GM11168 (cell line): ENCODE measurements at regions not wholly inside any gene's neighbourhood (a gene's known extent, or its start where the extent isn't known, plus 50 kb on each side); places are given as distances from the start of the nearest gene placed in this dataset.

Experiments used
- in situ Hi-C: fragments of 300-500 bp; cut with MboI; formaldehyde crosslinking; loops from one replicate; pipeline ENCODE4 v1.12.0; 2022; ENCODE audit warnings: low sequenced_read_pairs; ENCODE audit not compliant: unreplicated experiment

DNA sequence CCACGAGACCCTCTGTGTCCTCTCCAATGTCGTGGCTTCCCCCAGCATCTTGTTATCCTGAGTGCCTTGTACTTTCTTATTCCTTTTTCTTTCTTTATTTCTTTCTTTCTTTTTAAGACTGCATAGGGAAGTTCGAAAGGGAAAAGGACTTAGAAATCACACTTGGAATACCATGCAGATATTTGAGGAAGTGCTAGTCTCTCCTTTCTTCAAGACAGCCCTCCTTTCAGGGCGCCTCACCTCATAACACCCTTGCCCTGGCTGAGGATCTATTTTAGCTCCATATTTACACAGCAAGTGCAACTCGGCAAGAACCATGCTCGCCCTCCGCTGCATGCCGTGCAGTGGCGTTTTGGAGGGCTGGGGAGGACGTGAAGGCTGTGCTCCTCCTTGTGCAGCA is 232.3 kb upstream of the GLI3 start:
- in situ Hi-C loops, result no loop called here

DNA sequence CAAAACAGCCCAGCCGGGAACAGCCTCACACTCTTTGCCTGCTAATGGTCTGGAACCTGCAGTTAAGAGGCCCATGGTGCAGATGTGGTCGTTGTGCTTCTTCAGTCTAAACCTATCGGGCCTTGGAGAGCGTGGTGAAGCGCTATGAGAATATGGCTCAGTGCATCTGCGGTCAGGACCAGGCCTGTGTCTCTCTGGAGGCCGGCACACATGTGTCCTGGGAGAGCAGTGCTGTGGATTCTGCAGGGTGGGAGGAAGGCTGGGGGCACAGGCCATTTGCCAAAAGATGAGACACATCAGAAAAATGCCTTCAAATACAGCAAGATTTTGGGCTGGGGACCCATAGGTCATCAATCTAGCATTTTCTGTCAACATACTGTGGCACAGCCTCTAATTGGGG is 231.5 kb upstream of the GLI3 start:
- in situ Hi-C loops, result no loop called here

DNA sequence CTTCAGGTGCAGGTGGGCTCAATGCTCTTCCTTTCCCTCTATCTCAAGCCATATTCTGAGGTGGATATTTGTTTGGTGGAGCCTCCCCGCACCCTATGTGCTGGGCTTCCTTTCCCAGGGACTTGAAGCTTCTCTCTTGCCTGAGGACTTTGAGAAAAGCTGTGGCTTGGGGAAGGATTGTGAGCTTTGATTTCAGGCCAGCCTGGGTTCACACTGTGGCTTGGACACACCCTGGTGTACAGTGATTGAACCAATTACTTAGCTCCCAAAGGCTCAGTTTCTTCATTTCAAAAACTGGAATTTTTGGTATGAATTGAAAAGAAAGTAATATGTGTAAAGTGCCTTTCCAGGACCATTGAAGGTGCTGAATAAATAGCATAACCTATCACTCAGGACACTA is 224.5 kb upstream of the GLI3 start:
- in situ Hi-C loops, result no loop called here

DNA sequence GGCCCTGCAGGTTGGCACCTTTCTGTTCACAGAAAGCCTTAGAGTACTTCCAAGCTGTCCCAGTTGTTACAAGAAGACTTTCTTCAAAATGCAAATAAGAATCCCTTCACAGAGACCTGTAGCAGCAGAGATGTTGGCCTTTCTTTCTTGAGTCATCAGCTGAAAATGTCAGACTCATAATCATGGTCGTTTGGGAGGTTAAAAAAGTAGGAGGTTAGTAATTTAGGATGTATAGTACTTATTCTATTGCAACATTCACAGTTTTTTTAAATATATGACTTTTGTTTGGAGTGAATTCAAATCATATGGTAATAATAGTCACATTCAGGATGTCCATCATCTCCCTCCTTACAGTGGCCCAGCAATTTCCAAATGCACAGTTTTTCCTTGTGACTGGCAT is 223.9 kb upstream of the GLI3 start:
- in situ Hi-C loops, result no loop called here

DNA sequence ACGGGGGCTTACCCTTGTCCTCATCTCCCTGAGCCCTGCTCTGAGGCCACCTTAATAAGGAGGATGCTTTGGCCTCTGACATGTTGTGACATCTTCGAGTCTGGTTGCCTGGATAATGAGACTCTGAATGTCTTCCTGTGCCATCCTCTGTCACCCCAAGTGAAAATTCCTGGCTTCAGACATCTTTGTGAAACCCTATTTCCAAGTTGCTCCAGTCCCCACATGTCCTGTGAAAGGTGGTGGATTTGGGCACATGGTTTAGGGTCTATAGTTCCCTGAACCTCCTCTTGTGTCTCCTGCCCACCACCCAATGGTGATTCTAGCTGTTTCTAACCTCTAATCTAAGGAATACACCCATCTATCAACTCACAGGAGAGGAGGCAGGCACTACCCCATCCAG is 223.1 kb upstream of the GLI3 start:
- in situ Hi-C loops, result no loop called here

DNA sequence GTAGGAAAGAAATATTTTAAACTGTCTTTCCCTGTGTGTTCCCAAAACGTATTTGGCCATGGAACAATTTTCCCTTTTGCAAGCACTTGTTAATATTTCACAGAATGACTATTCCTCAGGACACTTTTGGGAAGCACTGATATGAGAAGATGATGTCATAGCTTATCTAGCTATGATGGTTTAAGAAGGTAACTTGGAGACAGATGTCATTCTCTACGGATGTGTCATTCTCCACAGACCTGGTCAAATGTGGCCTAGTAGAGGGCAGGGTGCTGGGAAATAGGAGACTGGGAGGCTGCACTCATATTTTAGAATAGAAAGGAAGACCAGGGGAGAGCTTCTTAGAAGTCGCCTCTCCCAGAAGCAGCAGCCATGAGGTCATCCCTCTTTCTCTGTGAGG is 220.7 kb upstream of the GLI3 start:
- in situ Hi-C loops, result no loop called here

DNA sequence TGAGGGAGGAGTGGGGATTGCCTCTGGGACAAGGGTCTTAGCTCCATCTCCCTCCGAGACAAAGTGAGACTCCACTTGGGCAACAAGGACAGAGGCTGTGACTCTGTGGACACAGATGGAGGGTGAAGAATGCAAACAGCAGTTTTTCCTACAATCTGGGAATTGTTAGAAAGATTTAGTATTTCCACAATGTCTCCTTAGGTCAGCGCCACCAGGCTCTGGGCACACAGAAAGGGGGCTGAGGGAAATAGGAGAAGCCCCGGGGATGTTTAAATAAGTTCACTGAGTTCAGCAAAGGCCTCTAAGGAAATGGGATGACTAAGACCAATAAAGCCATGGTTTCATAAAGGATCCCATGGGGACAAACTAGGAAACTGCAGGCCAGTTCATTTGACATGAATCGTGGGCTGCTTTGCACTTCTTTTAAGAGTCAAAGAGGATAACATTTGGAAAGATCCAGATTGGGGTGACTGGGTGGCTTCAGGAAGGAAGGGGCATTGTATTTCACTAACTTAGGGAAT is 219.8 kb upstream of the GLI3 start:
- in situ Hi-C loops, result no loop called here

DNA sequence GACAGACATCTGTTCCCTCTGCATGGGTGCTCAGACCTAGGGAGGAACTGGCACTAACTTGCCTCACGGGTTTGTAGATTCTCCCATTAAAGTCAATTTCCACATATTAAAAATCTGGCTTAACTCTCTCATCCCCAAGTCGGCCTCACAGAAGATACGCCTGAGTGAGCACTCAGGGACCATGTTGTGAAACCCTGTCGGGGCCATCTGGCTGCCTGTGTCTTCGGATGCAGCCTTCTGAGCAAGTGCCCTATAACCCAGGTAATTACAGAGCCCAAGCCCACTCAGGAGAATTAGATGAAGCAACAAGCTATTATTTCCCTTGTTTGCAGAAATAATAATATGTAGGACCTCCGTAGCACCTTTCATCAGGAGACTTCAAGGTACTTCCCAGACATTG is 219.3 kb upstream of the GLI3 start:
- in situ Hi-C loops, result no loop called here

DNA sequence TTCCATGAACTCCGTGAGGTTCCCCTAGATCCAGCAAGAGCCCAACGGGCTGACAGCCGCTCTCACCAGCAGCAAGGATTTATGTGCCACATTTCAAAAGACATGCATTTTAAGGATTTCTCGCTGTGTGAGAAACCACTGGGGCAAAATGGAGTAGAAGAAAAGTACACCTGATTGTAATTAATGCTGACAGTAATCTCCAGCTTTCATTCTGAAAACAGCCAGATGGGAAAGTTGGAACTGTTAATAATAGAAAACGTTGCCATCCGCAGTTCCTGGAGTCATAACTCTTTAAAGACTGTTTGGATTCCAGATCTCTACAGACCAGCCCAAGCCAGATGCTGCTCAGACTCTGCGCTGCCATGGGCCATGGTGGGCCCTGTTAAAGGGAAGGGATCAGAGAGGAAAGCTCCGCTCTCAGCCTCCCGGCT is 216.9 kb upstream of the GLI3 start:
- in situ Hi-C loops, result no loop called here

DNA sequence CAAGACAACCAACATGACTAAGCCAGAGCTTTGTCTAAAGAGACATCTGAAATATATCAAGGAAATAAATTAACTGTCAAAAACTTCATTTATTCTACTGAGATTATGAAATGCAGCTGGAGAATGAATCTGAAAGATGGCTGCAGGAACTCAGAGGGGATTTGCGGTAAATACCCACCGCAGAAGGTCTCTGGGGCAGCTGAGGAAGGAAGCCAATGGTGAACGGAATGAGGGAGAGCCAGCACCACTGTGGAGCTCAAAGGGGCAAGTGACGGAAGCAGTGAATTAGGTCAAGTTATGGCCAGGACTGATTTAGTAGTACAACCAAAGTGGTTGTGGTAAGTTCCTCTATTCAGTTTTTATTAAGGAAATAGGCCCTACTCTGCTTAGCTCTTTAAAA is 215.3 kb upstream of the GLI3 start:
- in situ Hi-C loops, result no loop called here

DNA sequence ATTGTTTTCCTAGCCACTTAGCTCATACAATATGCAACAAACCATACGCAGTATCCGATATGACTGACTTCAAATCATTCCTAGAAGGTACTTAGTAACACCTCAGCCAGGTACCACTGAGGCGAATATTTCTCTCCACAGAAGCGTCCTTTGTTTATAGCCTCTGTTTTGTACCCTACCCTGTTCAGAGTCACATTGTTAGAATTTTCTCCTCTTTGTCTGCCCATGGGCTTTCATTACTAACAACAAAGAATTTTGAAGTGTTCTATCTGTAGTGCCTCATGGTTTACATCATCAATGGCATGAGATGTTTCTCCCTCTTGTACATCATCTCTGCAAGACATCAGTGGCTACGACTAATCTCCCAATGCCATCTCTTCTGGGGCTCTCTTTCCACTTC is 212.4 kb upstream of the GLI3 start:
- in situ Hi-C loops, result no loop called here

DNA sequence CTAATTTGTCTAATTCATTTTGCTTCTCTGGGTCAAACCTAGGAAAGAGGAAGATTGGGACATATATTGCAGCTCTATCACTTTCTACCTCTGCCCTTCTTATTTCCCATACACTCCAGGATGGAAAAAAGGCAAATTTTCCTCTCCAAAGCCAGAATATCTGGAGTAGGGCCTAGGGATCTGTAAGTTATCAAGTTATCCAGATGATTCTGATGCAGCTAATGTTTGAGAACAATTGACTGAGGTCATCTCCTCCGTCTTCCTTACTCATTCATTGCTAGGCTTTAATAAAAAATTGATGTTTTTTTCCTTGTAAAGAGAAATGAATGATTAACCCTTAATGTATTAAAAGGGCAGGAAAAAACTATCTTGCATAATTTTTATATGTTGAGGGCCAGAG is 211.9 kb upstream of the GLI3 start:
- in situ Hi-C loops, result no loop called here

DNA sequence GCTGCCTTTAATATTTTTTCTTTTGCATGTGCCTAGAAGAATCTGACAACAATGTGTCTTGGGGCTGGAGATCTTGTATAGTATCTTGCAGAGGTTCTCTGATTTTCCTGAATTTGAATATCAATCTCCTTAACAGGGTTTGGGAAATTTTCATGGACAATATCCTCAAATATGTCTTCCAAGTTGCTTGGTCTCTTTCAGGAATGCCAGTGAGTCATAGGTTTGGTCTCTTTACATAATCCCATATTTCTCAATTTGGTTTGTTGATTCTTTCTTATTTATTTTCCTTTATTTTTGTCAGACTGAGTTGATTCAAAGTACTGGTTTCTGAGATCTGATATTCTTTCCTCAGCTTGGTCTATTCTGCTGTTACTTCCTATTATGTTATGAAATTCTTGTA is 208.7 kb upstream of the GLI3 start:
- in situ Hi-C loops, result no loop called here

DNA sequence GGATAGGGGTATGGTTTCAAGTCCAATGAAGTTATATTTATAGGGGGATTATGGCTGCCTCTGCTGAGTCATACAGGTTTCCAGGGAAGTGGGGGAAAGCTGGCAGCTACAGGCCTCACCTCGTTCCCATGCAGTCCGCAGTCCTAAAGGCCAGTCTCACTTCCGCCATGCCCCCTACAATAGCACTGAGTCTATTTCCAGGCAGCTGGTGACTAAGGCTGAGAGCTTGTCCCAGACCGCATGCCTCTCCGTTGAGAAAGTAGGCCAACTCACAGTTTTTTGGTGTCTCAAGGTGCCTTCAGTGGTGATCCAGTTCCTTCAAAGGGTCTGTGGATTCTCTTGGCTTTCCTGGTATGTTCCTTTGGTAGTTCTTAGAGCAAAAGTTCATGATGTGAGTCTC is 203.9 kb upstream of the GLI3 start:
- in situ Hi-C loops, result no loop called here

DNA sequence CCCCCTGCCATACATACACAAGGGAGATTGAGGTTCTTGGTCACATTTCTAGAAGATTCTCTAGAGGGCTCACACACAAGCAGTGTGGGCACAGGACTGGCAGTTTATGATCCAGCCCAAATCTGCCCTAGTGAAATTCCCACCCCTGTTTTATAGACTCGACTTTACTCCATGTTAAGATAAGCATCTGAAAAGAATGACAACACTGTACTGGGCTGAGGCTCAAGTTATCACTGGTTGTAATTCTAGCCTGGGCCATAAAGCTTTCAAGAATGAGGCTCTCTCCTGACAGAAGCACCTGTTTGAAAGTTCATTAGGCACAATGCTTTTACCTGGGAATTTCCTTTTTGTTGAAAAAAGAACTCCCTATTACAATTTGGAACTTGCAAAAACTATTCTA is 195.6 kb upstream of the GLI3 start:
- in situ Hi-C loops, result no loop called here

DNA sequence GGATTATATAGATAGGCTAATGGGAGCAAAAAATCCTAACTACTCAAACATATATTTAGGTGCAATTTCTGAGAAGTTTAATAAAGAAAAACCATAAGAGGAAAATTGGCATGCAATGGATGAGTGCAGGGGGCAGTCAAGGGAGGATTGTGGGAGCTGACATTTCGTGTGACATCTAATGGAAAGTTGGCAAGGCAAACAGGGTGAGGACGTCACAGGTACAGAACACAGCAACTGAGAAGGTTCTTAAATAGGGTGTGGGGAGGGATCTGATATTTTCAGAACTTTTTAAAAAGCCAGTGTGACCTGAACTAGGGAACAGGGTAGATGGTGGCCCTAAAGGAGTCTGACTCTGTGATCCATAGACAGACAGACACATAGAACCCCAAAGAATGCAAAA is 194.9 kb upstream of the GLI3 start:
- in situ Hi-C loops, result no loop called here

DNA sequence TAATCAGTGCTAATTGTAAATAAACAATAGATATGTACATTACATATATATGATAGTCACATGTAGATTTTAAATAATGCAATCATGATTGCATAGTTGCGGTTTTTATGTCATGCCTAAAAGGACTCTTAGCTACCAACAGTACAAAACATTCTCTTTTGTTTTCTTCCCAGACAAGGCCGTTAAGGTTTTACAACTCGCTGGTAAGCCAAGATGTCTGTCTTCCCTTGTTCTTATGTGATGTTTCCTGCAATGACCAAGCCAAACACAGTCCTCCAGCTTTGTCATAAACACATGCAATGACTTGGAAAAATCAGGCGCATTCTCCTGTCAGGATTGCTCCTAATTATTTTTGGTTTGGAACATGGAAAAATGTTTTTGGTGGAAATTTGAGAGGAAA is 192.3 kb upstream of the GLI3 start:
- in situ Hi-C loops, result no loop called here

DNA sequence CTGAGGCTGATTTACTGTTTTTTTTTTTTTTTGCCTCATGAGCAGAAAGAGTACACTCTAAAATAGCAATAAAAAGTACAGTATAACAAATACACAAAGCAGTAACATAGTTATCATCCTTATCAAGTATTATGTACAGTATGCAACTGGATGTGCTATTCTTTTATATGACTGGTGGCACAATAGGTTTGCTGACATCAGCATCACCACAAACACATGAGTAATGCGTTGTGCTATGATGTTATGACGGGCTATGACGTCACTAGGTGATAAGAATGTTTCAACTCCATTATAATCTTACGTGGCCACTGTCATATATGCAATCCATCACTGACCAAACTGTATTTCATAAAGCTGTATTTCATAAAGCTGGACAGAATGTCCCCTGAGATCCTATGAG is 189.2 kb upstream of the GLI3 start:
- in situ Hi-C loops, result no loop called here

DNA sequence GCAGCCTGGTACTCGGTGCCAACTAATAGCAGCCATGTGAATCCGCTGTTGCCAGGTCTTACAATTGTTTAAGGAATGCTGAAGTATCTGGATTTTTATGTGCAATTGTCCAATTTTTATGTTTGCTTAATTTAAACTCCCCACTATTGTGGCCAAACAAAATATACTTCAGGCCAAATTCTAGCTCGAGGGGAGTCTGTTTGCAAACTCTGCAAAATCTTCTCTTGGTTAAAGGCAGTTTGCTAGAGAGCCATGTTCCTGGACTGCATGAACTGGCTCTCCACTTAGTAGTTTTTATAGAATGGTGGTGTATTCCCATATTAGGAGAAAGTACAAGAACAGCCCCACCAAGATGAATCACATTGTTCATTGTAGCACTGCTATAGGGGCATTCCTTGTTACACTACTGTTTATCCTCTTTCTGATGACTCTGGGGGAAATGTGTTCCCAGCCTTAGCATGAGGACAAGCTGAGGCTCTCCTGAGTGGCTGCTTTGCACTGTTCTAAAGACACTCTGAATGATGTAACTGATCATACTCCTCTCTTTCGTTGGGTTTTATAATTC is 178.0 kb upstream of the GLI3 start:
- in situ Hi-C loops, result no loop called here

DNA sequence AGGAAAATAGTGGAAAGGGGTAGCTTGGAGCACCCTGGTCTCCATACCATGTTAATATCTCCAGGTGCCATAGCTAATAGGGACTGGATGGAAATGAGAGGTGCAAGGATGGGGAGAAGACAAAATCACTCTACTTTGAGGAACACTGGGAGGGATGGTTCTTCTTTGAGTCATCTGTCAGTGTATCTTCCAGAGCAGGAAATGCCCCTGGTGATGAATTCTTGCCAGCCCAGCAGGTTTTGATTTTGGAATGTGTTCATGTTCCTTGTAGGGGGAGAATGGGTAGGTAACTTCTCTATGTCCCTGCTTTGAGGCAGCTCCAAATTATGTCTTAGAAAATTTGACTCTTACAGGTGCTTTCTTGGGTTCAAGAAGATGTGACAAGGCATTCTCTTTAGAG is 177.0 kb upstream of the GLI3 start:
- in situ Hi-C loops, result no loop called here

DNA sequence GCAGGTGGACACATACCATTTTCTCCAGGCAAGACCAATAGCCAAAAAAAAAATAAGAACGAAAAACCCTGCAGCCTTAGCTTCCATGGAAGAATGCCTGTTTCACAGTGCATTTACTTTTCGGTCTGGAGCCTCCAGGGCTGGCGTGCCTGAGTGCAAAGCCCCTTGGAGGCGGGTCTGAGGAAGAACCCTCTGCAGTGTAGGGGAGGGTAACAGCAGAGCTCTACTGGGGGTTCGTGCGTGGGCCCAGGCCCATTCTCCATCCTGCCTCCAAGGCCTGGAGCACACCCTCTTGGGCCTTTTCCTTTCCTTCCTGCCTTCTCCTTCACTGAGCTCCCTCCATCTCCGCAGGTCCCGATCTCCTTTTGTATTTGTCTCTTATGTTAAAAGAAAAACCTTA is 172.3 kb upstream of the GLI3 start:
- in situ Hi-C loops, result no loop called here

DNA sequence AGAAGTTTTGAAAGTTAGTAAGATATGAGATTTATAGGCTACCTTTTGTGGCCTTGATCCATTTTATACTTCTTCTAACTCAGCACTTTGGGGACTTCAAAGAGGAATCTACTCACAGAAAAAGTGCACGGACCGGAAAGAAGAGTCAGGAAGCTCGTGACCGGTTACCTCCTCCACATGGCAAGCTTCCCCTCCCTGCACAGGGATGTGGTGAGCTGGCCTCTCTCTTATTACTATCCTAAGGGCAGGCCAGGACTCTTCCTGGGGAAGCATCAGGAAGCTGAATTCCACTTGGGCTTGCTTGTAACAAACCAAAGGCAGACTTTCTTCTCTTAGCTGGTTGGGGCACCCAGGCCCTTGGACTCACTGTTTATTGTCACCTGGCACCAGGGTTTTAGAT is 170.8 kb upstream of the GLI3 start:
- in situ Hi-C loops, result no loop called here
